GM23338 (cell line): ENCODE measurements at regions not wholly inside any gene's neighbourhood (a gene's known extent, or its start where the extent isn't known, plus 50 kb on each side); places are given as distances from the start of the nearest gene placed in this dataset.

ENCODE experiments used
- ATAC-seq: fragments of 200-7000 bp; cut with Tn5 transposase; 3 replicates; pipeline ENCODE4 v1.9.1; 2020
- DNase-seq: peaks from one replicate; pipeline ENCODE4 v3.0.0-alpha.2; 2015; ENCODE audit warnings: low spot score
- H2AFZ ChIP-seq: fragments of 200-600 bp; sonication (generic); 2 replicates; pipeline ENCODE4 v1.8.0; 2016; ENCODE audit warnings: antibody characterized with exemption, mild to moderate bottlenecking, moderate library complexity
- H3F3A ChIP-seq: fragments of 200-600 bp; sonication (generic); replicated peaks from 2 replicates; pipeline ENCODE4 v1.8.0; 2017; ENCODE audit warnings: antibody characterized with exemption, mixed run types, low read depth
- H3K27ac ChIP-seq: fragments of 200-600 bp; sonication (generic); 2 replicates; pipeline ENCODE4 v1.6.1; 2016; ENCODE audit warnings: low read depth
- H3K27me3 ChIP-seq: fragments of 200-600 bp; sonication (generic); 2 replicates; pipeline ENCODE4 v1.8.0; 2016; ENCODE audit warnings: mild to moderate bottlenecking, mixed run types, moderate library complexity; ENCODE audit not compliant: insufficient read depth
- H3K36me3 ChIP-seq: fragments of 200-600 bp; sonication (generic); 2 replicates; pipeline ENCODE4 v1.8.0; 2016; ENCODE audit warnings: mild to moderate bottlenecking; ENCODE audit not compliant: insufficient read depth
- H3K4me1 ChIP-seq: fragments of 200-600 bp; sonication (generic); 2 replicates; pipeline ENCODE4 v1.8.0; 2016; ENCODE audit warnings: mild to moderate bottlenecking, moderate library complexity; ENCODE audit not compliant: insufficient read depth
- H3K4me2 ChIP-seq: fragments of 200-600 bp; sonication (generic); 2 replicates; pipeline ENCODE4 v1.7.1; 2017; ENCODE audit warnings: mixed run types
- H3K4me3 ChIP-seq: fragments of 200-600 bp; sonication (generic); 2 replicates; pipeline ENCODE4 v1.6.1; 2016; ENCODE audit warnings: mixed run types
- H3K79me2 ChIP-seq: fragments of 200-600 bp; sonication (generic); replicated peaks from 2 replicates; pipeline ENCODE4 v1.8.0; 2017; ENCODE audit warnings: mild to moderate bottlenecking; ENCODE audit not compliant: insufficient read depth
- H3K9me2 ChIP-seq: fragments of 200-600 bp; sonication (generic); 2 replicates; pipeline ENCODE4 v1.8.0; 2017; ENCODE audit not compliant: insufficient read depth
- H4K20me1 ChIP-seq: fragments of 200-600 bp; sonication (generic); replicated peaks from 2 replicates; pipeline ENCODE4 v1.8.0; 2017; ENCODE audit warnings: mild to moderate bottlenecking; ENCODE audit not compliant: insufficient read depth
- H3K27ac Mint-ChIP-seq: 2 replicates; pipeline ENCODE4 v1.8.0; 2020; ENCODE audit warnings: inconsistent platforms, mild to moderate bottlenecking, moderate library complexity, mixed read lengths
- H3K27me3 Mint-ChIP-seq: 3 replicates; pipeline ENCODE4 v1.8.0; 2022; ENCODE audit warnings: low read depth, mild to moderate bottlenecking, moderate library complexity, mixed read lengths, inconsistent platforms; ENCODE audit not compliant: insufficient read depth, poor library complexity
- H3K36me3 Mint-ChIP-seq: 3 replicates; pipeline ENCODE4 v1.8.0; 2021; ENCODE audit warnings: low read depth, mild to moderate bottlenecking, inconsistent platforms, moderate library complexity, mixed read lengths
- H3K4me1 Mint-ChIP-seq: 3 replicates; pipeline ENCODE4 v1.8.0; 2020; ENCODE audit warnings: mild to moderate bottlenecking, inconsistent platforms, mixed read lengths
- H3K4me3 Mint-ChIP-seq: 3 replicates; pipeline ENCODE4 v1.8.0; 2021; ENCODE audit warnings: moderate library complexity, mild to moderate bottlenecking, inconsistent platforms, mixed read lengths
- H3K9me3 Mint-ChIP-seq: 3 replicates; pipeline ENCODE4 v1.8.0; 2020; ENCODE audit warnings: moderate library complexity, mild to moderate bottlenecking, inconsistent platforms, mixed read lengths
- CREB1 ChIP-seq: fragments of 250-450 bp; sonication (Bioruptor Pico); IDR thresholded peaks from 2 replicates; pipeline ENCODE4 v1.5.0; 2020; ENCODE audit warnings: low read depth, mild to moderate bottlenecking, moderate library complexity
- CTCF ChIP-seq, 2 experiments: fragments of 200-600 bp in 1 of 2; sonication (generic) in 1 of 2; conservative IDR thresholded peaks; 2 replicates each; pipeline versions ENCODE4 v1.5.1 to v1.6.1; 2016 to 2017; ENCODE audit warnings: antibody characterized with exemption in 2 of 2, low read depth in 2 of 2, mild to moderate bottlenecking in 2 of 2, moderate library complexity in 1 of 2
- ETS1 ChIP-seq: IDR thresholded peaks from 2 replicates; pipeline ENCODE4 v1.6.1; 2016; ENCODE audit warnings: antibody characterized with exemption
- EZH2 ChIP-seq: fragments of 200-600 bp; sonication (generic); IDR thresholded peaks from one replicate; pipeline ENCODE4 v1.8.0; 2017; ENCODE audit warnings: antibody characterized with exemption, mild to moderate bottlenecking, low read depth; ENCODE audit not compliant: unreplicated experiment
- EZH2phosphoT487 ChIP-seq: fragments of 200-600 bp; sonication (generic); IDR thresholded peaks from one replicate; pipeline ENCODE4 v1.8.1; 2018; ENCODE audit warnings: antibody characterized with exemption; ENCODE audit not compliant: unreplicated experiment
- JUNB ChIP-seq: IDR thresholded peaks from one replicate; pipeline ENCODE4 v1.6.1; 2016; ENCODE audit warnings: antibody characterized with exemption; ENCODE audit not compliant: unreplicated experiment
- NANOG ChIP-seq: IDR thresholded peaks from 2 replicates; pipeline ENCODE4 v1.6.1; 2016; ENCODE audit warnings: antibody characterized with exemption, borderline replicate concordance
- POLR2AphosphoS5 ChIP-seq: IDR thresholded peaks from 2 replicates; pipeline ENCODE4 v1.6.1; 2016; ENCODE audit warnings: antibody characterized with exemption, low read depth
- REST ChIP-seq: IDR thresholded peaks from one replicate; pipeline ENCODE4 v1.6.1; 2018; ENCODE audit warnings: antibody characterized with exemption; ENCODE audit not compliant: unreplicated experiment
- STAT1 ChIP-seq: IDR thresholded peaks from one replicate; pipeline ENCODE4 v1.6.1; 2016; ENCODE audit warnings: antibody characterized with exemption; ENCODE audit not compliant: unreplicated experiment
- ZNF114 ChIP-seq: fragments of 250-450 bp; sonication (Bioruptor Pico); IDR thresholded peaks from 2 replicates; pipeline ENCODE4 v1.5.0; 2020; ENCODE audit warnings: mild to moderate bottlenecking, moderate library complexity
- ZNF331 ChIP-seq: fragments of 250-450 bp; sonication (Bioruptor Pico); IDR thresholded peaks from 2 replicates; pipeline ENCODE4 v1.5.0; 2020; ENCODE audit warnings: low read depth, mild to moderate bottlenecking, moderate library complexity

- no peak for TF ChIP-seq POLR2AphosphoS5
- TF ChIP-seq CTCF (conservative IDR thresholded peaks at IDR 0.05; ENCODE audit: low read depth in 2 of 2): no peak
- H3K4me1 Mint-ChIP-seq: no peaks in the 10 kb centered on the region
- H3K9me2 ChIP-seq: peaks cover 23% of the 10 kb centered on the region; the same call in 1 of the 2 replicates
- no peaks in the 10 kb centered on the region for H3K79me2 ChIP-seq
- H2AFZ ChIP-seq: no peak overlapping the region
- H3K36me3 ChIP-seq: no peaks in the 10 kb centered on the region
- no peak overlapping the region for H3K4me3 Mint-ChIP-seq
- no peak overlapping the region for H3K4me3 ChIP-seq
- H3K27me3 Mint-ChIP-seq: peaks cover 2% of the 10 kb centered on the region
- no peak overlapping the region for H3K27ac Mint-ChIP-seq
- no peak for DNase-seq
- no peaks in the 10 kb centered on the region for H3K36me3 Mint-ChIP-seq
- no peaks in the 10 kb centered on the region for H3K27me3 ChIP-seq
- no peak overlapping the region for H3K4me2 ChIP-seq
- no peaks in the 10 kb centered on the region for H4K20me1 ChIP-seq
- H3K27ac ChIP-seq: no peak overlapping the region
- H3F3A ChIP-seq: no peaks in the 10 kb centered on the region
- H3K9me3 Mint-ChIP-seq: peaks cover 13% of the 10 kb centered on the region; the same call in 2 of the 3 replicates
- ATAC-seq: no peak
- H3K4me1 ChIP-seq: no peaks in the 10 kb centered on the region
These were observed 156.9 kb downstream of the FAXC start for GRCh38 chr6:99192561-99192960.

GRCh38 chr6:99189823-99190721 lies 159.4 kb downstream of the FAXC start:
- no peak overlapping the region for H3K4me2 ChIP-seq
- H2AFZ ChIP-seq: no peak overlapping the region
- Mint-ChIP-seq H3K4me3 (no peak overlapping the region), H3K4me1 (no peaks in the 10 kb centered on the region), H3K27ac (no peak overlapping the region), H3K36me3 (no peaks in the 10 kb centered on the region), H3K9me3 (peaks cover 13% of the 10 kb centered on the region; the same call in 2 of the 3 replicates), H3K27me3 (peaks cover 3% of the 10 kb centered on the region)
- no peak overlapping the region for H3K4me3 ChIP-seq
- H3K36me3 ChIP-seq: no peaks in the 10 kb centered on the region
- peaks cover 26% of the 10 kb centered on the region; the same call in 1 of the 2 replicates for H3K9me2 ChIP-seq
- ATAC-seq (no peak), DNase-seq (no peak)
- no peak overlapping the region for H3K27ac ChIP-seq
- H3F3A ChIP-seq: no peaks in the 10 kb centered on the region
- no peaks in the 10 kb centered on the region for H3K79me2 ChIP-seq
- H4K20me1 ChIP-seq: no peaks in the 10 kb centered on the region
- H3K4me1 ChIP-seq: no peaks in the 10 kb centered on the region
- no peaks in the 10 kb centered on the region for H3K27me3 ChIP-seq
- TF ChIP-seq STAT1: no peak
- TF ChIP-seq EZH2phosphoT487: no peak
- TF ChIP-seq POLR2AphosphoS5: no peak
- no peak for TF ChIP-seq NANOG
- no peak for TF ChIP-seq ZNF331 (CRISPR knock-in tag)
- no peak for TF ChIP-seq JUNB
- TF ChIP-seq REST: no peak
- no peak for TF ChIP-seq EZH2
- TF ChIP-seq ETS1: no peak
- TF ChIP-seq CREB1 (CRISPR knock-in tag): no peak
- no peak for TF ChIP-seq CTCF (conservative IDR thresholded peaks at IDR 0.05; ENCODE audit: low read depth in 2 of 2)
- TF ChIP-seq ZNF114 (CRISPR knock-in tag): no peak
